Left colon (tissue), 2 donors: ENCODE measurements at regions not wholly inside any gene's neighbourhood (a gene's known extent, or its start where the extent isn't known, plus 50 kb on each side); places are given as distances from the start of the nearest gene placed in this dataset.
A peak's percentile ranks its signal among the peaks of the same experiment; 100 is the strongest.

ENCODE experiments used
- ATAC-seq: fragments of 200-7000 bp; cut with Tn5 transposase; one replicate; pipeline ENCODE4 v1.9.1; 2020; ENCODE audit warnings: mild to moderate bottlenecking, moderate library complexity
- DNase-seq, 2 donors: peaks; one replicate each; pipeline ENCODE4 v3.0.0-alpha.2; 2020
- intact Hi-C, 2 donors: fragments of 100-400 bp; cut with DNase I in 1 of 2; cut with micrococcal nuclease in 1 of 2; formaldehyde crosslinking; loops; one replicate each; pipeline versions ENCODE4 v1.11.2 to v1.14.0; 2022; cut with DNase I, micrococcal nuclease
- donor health status: DM: no; HTN: no; CAD: no.
- donor health status: DM: yes; HTN: yes; CAD: no.

GRCh38 chr2:43171789-43172188, 54.6 kb downstream of the ZFP36L2 start:
- ATAC-seq (no peak), DNase-seq (peak; percentile 67 to 74)
- intact Hi-C loops, result no loop called here

GRCh38 chr2:43170405-43171105, 55.9 kb downstream of the ZFP36L2 start:
- no peak for ATAC-seq
- DNase-seq, result no peak

GRCh38 chr2:43169987-43170386, 56.4 kb downstream of the ZFP36L2 start:
- ATAC-seq (peak; percentile 53), DNase-seq (peak; percentile 70 to 79)
- intact Hi-C loops, result loop anchor here in 1 of 2 donors (10.0 kb wide), 1 partner anchor 55 kb away; the partner anchor contains the start of gene ZFP36L2

More at GRCh38 chr2:43170405-43171105, 55.9 kb downstream of the ZFP36L2 start:
- intact Hi-C loops, result no loop called here

- intact Hi-C loops, result loop anchor here in 1 of 2 donors (10.0 kb wide), 1 partner anchor 55 kb away; the partner anchor contains the start of gene ZFP36L2
- ATAC-seq (peak; percentile 82), DNase-seq (peak; percentile 90 to 95)
Measured at GRCh38 chr2:43169099-43169945, 57.1 kb downstream of the ZFP36L2 start.

- intact Hi-C loops, result loop anchor here in 1 of 2 donors (10.0 kb wide), 1 partner anchor 57 kb away; the partner anchor contains the start of gene ZFP36L2
- no peak for DNase-seq
- ATAC-seq, result no peak
Measured at GRCh38 chr2:43168016-43168369, 58.4 kb downstream of the ZFP36L2 start.

GRCh38 chr2:43165378-43166069, 60.9 kb downstream of the ZFP36L2 start:
- no peak for DNase-seq
- no peak for ATAC-seq
- intact Hi-C loops, result loop anchor here in 1 of 2 donors (10.0 kb wide), 1 partner anchor 59 kb away; the partner anchor contains the start of gene ZFP36L2

- intact Hi-C loops, result loop anchor here in 1 of 2 donors (10.0 kb wide), 1 partner anchor 60 kb away; the partner anchor contains the start of gene ZFP36L2
- DNase-seq (no peak), ATAC-seq (no peak)
Measured at GRCh38 chr2:43164686-43165085, 61.7 kb downstream of the ZFP36L2 start.

- no peak for DNase-seq
- ATAC-seq, result peak; percentile 8
- intact Hi-C loops, result loop anchor here in 1 of 2 donors (10.0 kb wide), 1 partner anchor 61 kb away; the partner anchor contains the start of gene ZFP36L2
Measured at GRCh38 chr2:43163584-43164270, 62.7 kb downstream of the ZFP36L2 start.

- no peak for DNase-seq
- intact Hi-C loops, result loop anchor here in 1 of 2 donors (10.0 kb wide), 1 partner anchor 62 kb away; the partner anchor contains the start of gene ZFP36L2
- no peak for ATAC-seq
Measured at GRCh38 chr2:43162511-43162776, 64.0 kb downstream of the ZFP36L2 start.

- DNase-seq, result peak; percentile 85 to 92
- intact Hi-C loops, result loop anchor here in 1 of 2 donors (10.0 kb wide), 1 partner anchor 63 kb away; the partner anchor contains the start of gene ZFP36L2
- peak; percentile 49 for ATAC-seq
Measured at GRCh38 chr2:43161650-43162510, 64.5 kb downstream of the ZFP36L2 start.

GRCh38 chr2:43160778-43161177, 65.6 kb downstream of the ZFP36L2 start:
- intact Hi-C loops, result loop anchor here in 1 of 2 donors (10.0 kb wide), 1 partner anchor 64 kb away; the partner anchor contains the start of gene ZFP36L2
- peak; percentile 40 for ATAC-seq
- peak; percentile 63 to 84 for DNase-seq

- intact Hi-C loops, result loop anchor here in 1 of 2 donors (10.0 kb wide), 1 partner anchor 65 kb away; the partner anchor contains the start of gene ZFP36L2
- ATAC-seq (no peak), DNase-seq (no peak)
Measured at GRCh38 chr2:43159797-43160196, 66.6 kb downstream of the ZFP36L2 start.

- intact Hi-C loops, result no loop called here
- DNase-seq, result peak; percentile 80 to 93
- peak; percentile 24 for ATAC-seq
Measured at GRCh38 chr2:43158259-43158880, 68.0 kb downstream of the ZFP36L2 start.

GRCh38 chr2:43157506-43158246, 68.7 kb downstream of the ZFP36L2 start:
- DNase-seq (no peak), ATAC-seq (no peak)
- intact Hi-C loops, result no loop called here

- intact Hi-C loops, result no loop called here
- DNase-seq (peak in 1 of 2 donors; percentile 73), ATAC-seq (peak; percentile 16)
Measured at GRCh38 chr2:43155851-43156411, 70.5 kb downstream of the ZFP36L2 start.

GRCh38 chr2:43154685-43155084, 71.7 kb downstream of the ZFP36L2 start:
- intact Hi-C loops, result no loop called here
- no peak for ATAC-seq
- peak in 1 of 2 donors; percentile 64 for DNase-seq
